Fibroblast of skin of left biceps (primary cell): ENCODE measurements at regions not wholly inside any gene's neighbourhood (a gene's known extent, or its start where the extent isn't known, plus 50 kb on each side); places are given as distances from the start of the nearest gene placed in this dataset.
"Not testable (repeated sequence)": the region's sequence is repeated elsewhere in the genome, so short reads cannot be mapped to it uniquely, and the experiment has no call there.

Experiments used
- DNase-seq, 2 experiments: peaks; one replicate each; pipeline ENCODE4 v3.0.0-alpha.2; 2013; ENCODE audit warnings: low read depth in 2 of 2

- DNase-seq = no peak
Observed at GRCh38 chr10:78584681-78585080, 484.1 kb upstream of the ZMIZ1 start.

- no peak for DNase-seq
Observed at GRCh38 chr10:78585952-78586351, 482.8 kb upstream of the ZMIZ1 start.

GRCh38 chr10:78588194-78588811 is 480.5 kb upstream of the ZMIZ1 start:
- DNase-seq = peak; percentile 68 to 74

- no peak for DNase-seq
Observed at GRCh38 chr10:78589687-78590086, 479.1 kb upstream of the ZMIZ1 start.

- no peak for DNase-seq
Observed at GRCh38 chr10:78591066-78591465, 477.7 kb upstream of the ZMIZ1 start.

- DNase-seq = no peak
Observed at GRCh38 chr10:78594559-78595268, 474.1 kb upstream of the ZMIZ1 start.

- DNase-seq = no peak
Observed at GRCh38 chr10:78595269-78595619, 473.5 kb upstream of the ZMIZ1 start.

- no peak for DNase-seq
Observed at GRCh38 chr10:78596556-78596955, 472.2 kb upstream of the ZMIZ1 start.

- DNase-seq = no peak
Observed at GRCh38 chr10:78597796-78598555, 470.8 kb upstream of the ZMIZ1 start.

GRCh38 chr10:78599122-78599853 is 469.5 kb upstream of the ZMIZ1 start:
- DNase-seq = no peak

GRCh38 chr10:78600121-78600665 is 468.6 kb upstream of the ZMIZ1 start:
- DNase-seq = no peak

- DNase-seq = no peak
Observed at GRCh38 chr10:78600740-78601139, 468.0 kb upstream of the ZMIZ1 start.

- no peak for DNase-seq
Observed at GRCh38 chr10:78602201-78602932, 466.4 kb upstream of the ZMIZ1 start.

- DNase-seq = no peak
Observed at GRCh38 chr10:78604286-78604685, 464.5 kb upstream of the ZMIZ1 start.

- no peak for DNase-seq
Observed at GRCh38 chr10:78604721-78605120, 464.0 kb upstream of the ZMIZ1 start.

GRCh38 chr10:78605800-78606350 is 462.9 kb upstream of the ZMIZ1 start:
- DNase-seq = no peak

- DNase-seq = not testable (repeated sequence)
Observed at GRCh38 chr10:78606766-78607165, 462.0 kb upstream of the ZMIZ1 start.

- no peak for DNase-seq
Observed at GRCh38 chr10:78609976-78610375, 458.8 kb upstream of the ZMIZ1 start.

- DNase-seq = no peak
Observed at GRCh38 chr10:78613132-78613531, 455.6 kb upstream of the ZMIZ1 start.

- no peak for DNase-seq
Observed at GRCh38 chr10:78614267-78614666, 454.5 kb upstream of the ZMIZ1 start.

- no peak for DNase-seq
Observed at GRCh38 chr10:78614744-78615143, 454.0 kb upstream of the ZMIZ1 start.
